Right lobe of liver (tissue), 4 donors: ENCODE measurements at regions not wholly inside any gene's neighbourhood (a gene's known extent, or its start where the extent isn't known, plus 50 kb on each side); places are given as distances from the start of the nearest gene placed in this dataset.

Source experiments
- POLR2A ChIP-seq: fragments of 450-650 bp; IDR thresholded peaks from one replicate; pipeline ENCODE4 v1.6.1; 2017; ENCODE audit warnings: antibody characterized with exemption, mild to moderate bottlenecking
- TF ChIP-seq, protein P1 (sequence below), 4 donors: fragments of 200-600 bp in 3 of 4; fragments of 450-650 bp in 1 of 4; IDR thresholded peaks; one replicate each; pipeline versions ENCODE4 v1.5.1 to v1.8.0; 2016 to 2022; ENCODE audit warnings: antibody characterized with exemption in 4 of 4, mild to moderate bottlenecking in 2 of 4
- donor health status: DM: no; HTN: no; CAD: no.
- donor health status: DM: no; HTN: no; CAD: no.
- donor health status: DM: no; HTN: yes; CAD: no.

DNA sequence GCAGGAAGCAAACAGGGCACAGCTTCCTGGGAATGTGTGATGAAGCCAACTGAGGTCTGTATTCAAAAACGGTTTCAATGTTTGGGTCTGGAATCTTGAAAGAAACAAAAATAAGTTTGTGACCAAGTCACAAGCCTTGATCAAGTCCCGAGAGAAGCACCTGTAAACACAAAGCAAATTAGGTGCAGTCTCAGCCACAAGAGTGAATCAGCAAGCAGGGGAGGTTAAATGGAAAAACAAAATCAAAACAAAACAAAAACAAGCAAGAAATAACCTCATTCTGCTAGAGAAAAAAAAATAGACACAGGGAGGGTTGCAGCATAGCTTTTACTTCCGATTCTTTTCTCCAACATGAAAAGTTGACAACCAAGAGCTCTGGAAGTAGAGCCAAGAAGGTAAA is 201.7 kb downstream of the CLIC5 start:
- TF ChIP-seq, protein P1, sequence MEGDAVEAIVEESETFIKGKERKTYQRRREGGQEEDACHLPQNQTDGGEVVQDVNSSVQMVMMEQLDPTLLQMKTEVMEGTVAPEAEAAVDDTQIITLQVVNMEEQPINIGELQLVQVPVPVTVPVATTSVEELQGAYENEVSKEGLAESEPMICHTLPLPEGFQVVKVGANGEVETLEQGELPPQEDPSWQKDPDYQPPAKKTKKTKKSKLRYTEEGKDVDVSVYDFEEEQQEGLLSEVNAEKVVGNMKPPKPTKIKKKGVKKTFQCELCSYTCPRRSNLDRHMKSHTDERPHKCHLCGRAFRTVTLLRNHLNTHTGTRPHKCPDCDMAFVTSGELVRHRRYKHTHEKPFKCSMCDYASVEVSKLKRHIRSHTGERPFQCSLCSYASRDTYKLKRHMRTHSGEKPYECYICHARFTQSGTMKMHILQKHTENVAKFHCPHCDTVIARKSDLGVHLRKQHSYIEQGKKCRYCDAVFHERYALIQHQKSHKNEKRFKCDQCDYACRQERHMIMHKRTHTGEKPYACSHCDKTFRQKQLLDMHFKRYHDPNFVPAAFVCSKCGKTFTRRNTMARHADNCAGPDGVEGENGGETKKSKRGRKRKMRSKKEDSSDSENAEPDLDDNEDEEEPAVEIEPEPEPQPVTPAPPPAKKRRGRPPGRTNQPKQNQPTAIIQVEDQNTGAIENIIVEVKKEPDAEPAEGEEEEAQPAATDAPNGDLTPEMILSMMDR (IDR thresholded peaks at IDR 0.05): no peak
- TF ChIP-seq POLR2A: no peak
